ENCODE measurements at regions not wholly inside any gene's neighbourhood (a gene's known extent, or its start where the extent isn't known, plus 50 kb on each side); places are given as distances from the start of the nearest gene placed in this dataset.

GRCh38 chr5:118015511-118015910, 972.8 kb downstream of the DTWD2 start:
- WGBS (ENCODE audit: insufficient coverage, insufficient replicate concordance, low lambda C conversion rate, missing lambda C conversion rate) = 13% methylated on average over 2 of the region's 2 CpGs
- Histone ChIP-seq H3K4me3 (no peak overlapping the region), H4K20me1 (ENCODE audit: control insufficient read depth, insufficient read depth) (no peaks in the 10 kb centered on the region), H3K9ac (ENCODE audit: control insufficient read depth, insufficient read depth, low read length) (no peak overlapping the region), H3K36me3 (ENCODE audit: control insufficient read depth in 2 of 2, insufficient read depth in 2 of 2, low read length in 1 of 2) (no peaks in the 10 kb centered on the region), H3K4me2 (ENCODE audit: control insufficient read depth, insufficient read depth) (no peak overlapping the region), H3K27ac (ENCODE audit: control insufficient read depth, insufficient read depth) (no peak overlapping the region), H3K9me3 (replicated peaks; ENCODE audit: control insufficient read depth, insufficient read depth, low read length) (no peaks in the 10 kb centered on the region), H3K27me3 (replicated peaks in 1 of 2; ENCODE audit: control insufficient read depth in 2 of 2, insufficient read depth in 2 of 2, low read length in 1 of 2) (no peaks in the 10 kb centered on the region), H3K4me1 (ENCODE audit: control insufficient read depth, insufficient read depth, low read length) (no peaks in the 10 kb centered on the region), H2AFZ (ENCODE audit: control insufficient read depth, low read depth, low read length) (no peak overlapping the region), H3K79me2 (ENCODE audit: control insufficient read depth, insufficient read depth, low read length) (no peaks in the 10 kb centered on the region)
- DNase-seq (ENCODE audit: low read depth, low spot score) (no peak), FAIRE-seq (no peak), ATAC-seq (no peak)
- RAD21 ChIA-PET (ENCODE audit: unreplicated experiment) = no interaction called here
- intact Hi-C loops (cut with micrococcal nuclease; ENCODE audit: unreplicated experiment) (loop anchor here (10.0 kb wide), 1 partner anchor 561 kb away; no protein-coding TSS in a partner anchor), in situ Hi-C loops (cut with MboI) (no loop called here)
- POLR2A ChIA-PET = no interaction called here
- BruUV-seq (replicated peaks) = no TSS peak
- SMC1A ChIA-PET (ENCODE audit: uncharacterized antibody, unreplicated experiment) = interaction anchor here (1.1 kb wide), 1 partner anchor 12 kb away, joined by 3 read pairs; no protein-coding TSS in a partner anchor
- TF ChIP-seq MEF2A (IDR thresholded peaks at IDR 0.05; ENCODE audit: insufficient read depth, low read depth, low read length) (no peak), EP300 (IDR thresholded peaks at IDR 0.05; ENCODE audit: borderline replicate concordance in 1 of 2, control insufficient read depth in 1 of 2, low read depth in 2 of 2, low read length in 2 of 2) (no peak), ZNF622 (IDR thresholded peaks at IDR 0.05) (no peak), SREBF2 (IDR thresholded peaks at IDR 0.05; ENCODE audit: low read length) (no peak), BCL11A (IDR thresholded peaks at IDR 0.05; ENCODE audit: low read depth, low read length) (no peak), FOS (IDR thresholded peaks at IDR 0.05; ENCODE audit: borderline replicate concordance, extremely low read depth, insufficient read length) (no peak), RAD21 (IDR thresholded peaks at IDR 0.05; ENCODE audit: insufficient read depth, low read depth, low read length) (no peak), RFX5 (IDR thresholded peaks at IDR 0.05; ENCODE audit: low read depth, low read length) (no peak), SMAD1 (IDR thresholded peaks at IDR 0.05; ENCODE audit: low read depth, partially characterized antibody) (no peak), ETV6 (conservative IDR thresholded peaks at IDR 0.05 in 1 of 2, IDR thresholded peaks at IDR 0.05 in 1 of 2; ENCODE audit: borderline replicate concordance in 1 of 2, low read depth in 1 of 2) (no peak)
- CTCF ChIA-PET = no interaction called here

Data from GM12878 (cell line).